ENCODE measurements at regions not wholly inside any gene's neighbourhood (a gene's known extent, or its start where the extent isn't known, plus 50 kb on each side); places are given as distances from the start of the nearest gene placed in this dataset.

DNA sequence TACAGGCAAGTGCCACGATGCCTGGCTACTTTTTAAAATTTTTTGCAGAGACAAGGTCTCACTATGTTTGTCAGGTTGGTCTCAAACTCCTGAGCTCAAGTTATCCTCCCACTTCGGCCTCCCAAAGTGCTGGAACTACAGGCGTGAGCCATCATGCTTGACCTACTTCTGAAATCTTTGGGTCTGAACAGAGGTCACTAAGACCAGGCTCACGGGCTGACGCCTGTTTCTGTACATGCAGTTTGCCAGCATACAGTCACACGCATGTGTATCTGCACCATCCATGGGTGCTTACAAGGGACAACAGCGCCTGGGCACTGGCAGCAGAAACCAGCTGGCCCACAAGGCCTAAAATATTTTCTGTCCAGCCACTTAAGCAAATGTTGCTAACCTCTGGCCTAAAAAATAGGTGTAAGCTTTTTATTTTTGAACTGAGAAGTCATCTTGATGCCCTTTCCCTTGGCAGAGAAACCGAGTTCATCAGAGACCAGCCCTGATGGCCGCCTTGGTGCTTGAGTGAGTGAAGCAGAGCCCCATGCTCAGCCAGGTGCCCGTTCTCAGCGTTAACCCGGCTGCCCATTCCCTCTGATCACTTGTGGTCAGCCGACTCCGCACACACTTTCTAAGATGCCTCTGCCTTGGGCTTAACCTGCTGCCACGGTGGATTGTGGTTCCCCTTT lies 425.2 kb downstream of the OCA2 start:
- Histone ChIP-seq H3K27ac (ENCODE audit: insufficient read depth, low read length) (no peak overlapping the region), H3K4me2 (ENCODE audit: extremely low read depth, insufficient read depth, low read length) (no peak overlapping the region), H3K79me2 (ENCODE audit: control insufficient read depth, insufficient read depth, low read length) (no peaks in the 10 kb centered on the region), H3K36me3 (ENCODE audit: control insufficient read depth, insufficient read depth, low read length) (no peaks in the 10 kb centered on the region), H4K20me1 (ENCODE audit: control insufficient read depth, extremely low read depth, insufficient read depth, low read length) (no peaks in the 10 kb centered on the region), H3K27me3 (ENCODE audit: control insufficient read depth, insufficient read depth, low read length) (no peaks in the 10 kb centered on the region), H3K9me3 (ENCODE audit: control insufficient read depth, insufficient read depth, low read depth, low read length) (no peaks in the 10 kb centered on the region), H2AFZ (ENCODE audit: low read length) (no peak overlapping the region), H3K4me3 (replicated peaks in 1 of 4; ENCODE audit: control extremely low read depth in 1 of 4, insufficient read depth in 1 of 4, low read depth in 3 of 4, low read length in 4 of 4) (no peak overlapping the region), H3K4me1 (ENCODE audit: control insufficient read depth, extremely low read depth, insufficient read depth, low read length) (no peaks in the 10 kb centered on the region), H3K9ac (ENCODE audit: insufficient read depth, low read length) (no peak overlapping the region)
- TF ChIP-seq, protein P1, sequence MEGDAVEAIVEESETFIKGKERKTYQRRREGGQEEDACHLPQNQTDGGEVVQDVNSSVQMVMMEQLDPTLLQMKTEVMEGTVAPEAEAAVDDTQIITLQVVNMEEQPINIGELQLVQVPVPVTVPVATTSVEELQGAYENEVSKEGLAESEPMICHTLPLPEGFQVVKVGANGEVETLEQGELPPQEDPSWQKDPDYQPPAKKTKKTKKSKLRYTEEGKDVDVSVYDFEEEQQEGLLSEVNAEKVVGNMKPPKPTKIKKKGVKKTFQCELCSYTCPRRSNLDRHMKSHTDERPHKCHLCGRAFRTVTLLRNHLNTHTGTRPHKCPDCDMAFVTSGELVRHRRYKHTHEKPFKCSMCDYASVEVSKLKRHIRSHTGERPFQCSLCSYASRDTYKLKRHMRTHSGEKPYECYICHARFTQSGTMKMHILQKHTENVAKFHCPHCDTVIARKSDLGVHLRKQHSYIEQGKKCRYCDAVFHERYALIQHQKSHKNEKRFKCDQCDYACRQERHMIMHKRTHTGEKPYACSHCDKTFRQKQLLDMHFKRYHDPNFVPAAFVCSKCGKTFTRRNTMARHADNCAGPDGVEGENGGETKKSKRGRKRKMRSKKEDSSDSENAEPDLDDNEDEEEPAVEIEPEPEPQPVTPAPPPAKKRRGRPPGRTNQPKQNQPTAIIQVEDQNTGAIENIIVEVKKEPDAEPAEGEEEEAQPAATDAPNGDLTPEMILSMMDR (conservative IDR thresholded peaks at IDR 0.05 in 1 of 2, IDR thresholded peaks at IDR 0.05 in 1 of 2; ENCODE audit: low read depth in 1 of 2, low read length in 2 of 2) = no peak
- no peak for TF ChIP-seq EZH2 (IDR thresholded peaks at IDR 0.05; ENCODE audit: low read length, missing control alignments)
- no peak for DNase-seq (ENCODE audit: low read depth in 2 of 2)

DNA sequence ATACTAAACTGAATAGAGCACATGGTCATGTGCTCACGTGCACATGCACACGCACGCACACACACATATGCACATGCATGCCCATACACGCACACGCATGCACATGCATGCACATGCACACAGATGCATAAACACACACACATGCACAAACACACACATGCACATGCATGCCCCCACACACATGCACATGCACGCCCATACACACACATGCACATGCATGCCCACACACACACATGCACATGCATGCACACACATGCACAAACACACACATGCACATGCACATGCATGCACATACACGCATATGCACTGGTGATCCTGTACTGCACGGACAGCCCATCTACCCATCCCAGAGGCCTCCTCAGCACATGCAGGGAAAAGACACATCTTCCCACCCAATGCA lies 426.6 kb downstream of the OCA2 start:
- Histone ChIP-seq H3K4me2 (ENCODE audit: extremely low read depth, insufficient read depth, low read length) (no peak overlapping the region), H4K20me1 (ENCODE audit: control insufficient read depth, extremely low read depth, insufficient read depth, low read length) (no peaks in the 10 kb centered on the region), H3K27me3 (ENCODE audit: control insufficient read depth, insufficient read depth, low read length) (no peaks in the 10 kb centered on the region), H3K4me3 (replicated peaks in 1 of 4; ENCODE audit: control extremely low read depth in 1 of 4, insufficient read depth in 1 of 4, low read depth in 3 of 4, low read length in 4 of 4) (no peak overlapping the region), H3K27ac (ENCODE audit: insufficient read depth, low read length) (no peak overlapping the region), H3K9me3 (ENCODE audit: control insufficient read depth, insufficient read depth, low read depth, low read length) (no peaks in the 10 kb centered on the region), H3K9ac (ENCODE audit: insufficient read depth, low read length) (no peak overlapping the region), H3K79me2 (ENCODE audit: control insufficient read depth, insufficient read depth, low read length) (no peaks in the 10 kb centered on the region), H3K4me1 (ENCODE audit: control insufficient read depth, extremely low read depth, insufficient read depth, low read length) (no peaks in the 10 kb centered on the region), H2AFZ (ENCODE audit: low read length) (no peak overlapping the region), H3K36me3 (ENCODE audit: control insufficient read depth, insufficient read depth, low read length) (no peaks in the 10 kb centered on the region)
- no peak for TF ChIP-seq EZH2 (IDR thresholded peaks at IDR 0.05; ENCODE audit: low read length, missing control alignments)
- no peak for DNase-seq (ENCODE audit: low read depth in 2 of 2)

DNA sequence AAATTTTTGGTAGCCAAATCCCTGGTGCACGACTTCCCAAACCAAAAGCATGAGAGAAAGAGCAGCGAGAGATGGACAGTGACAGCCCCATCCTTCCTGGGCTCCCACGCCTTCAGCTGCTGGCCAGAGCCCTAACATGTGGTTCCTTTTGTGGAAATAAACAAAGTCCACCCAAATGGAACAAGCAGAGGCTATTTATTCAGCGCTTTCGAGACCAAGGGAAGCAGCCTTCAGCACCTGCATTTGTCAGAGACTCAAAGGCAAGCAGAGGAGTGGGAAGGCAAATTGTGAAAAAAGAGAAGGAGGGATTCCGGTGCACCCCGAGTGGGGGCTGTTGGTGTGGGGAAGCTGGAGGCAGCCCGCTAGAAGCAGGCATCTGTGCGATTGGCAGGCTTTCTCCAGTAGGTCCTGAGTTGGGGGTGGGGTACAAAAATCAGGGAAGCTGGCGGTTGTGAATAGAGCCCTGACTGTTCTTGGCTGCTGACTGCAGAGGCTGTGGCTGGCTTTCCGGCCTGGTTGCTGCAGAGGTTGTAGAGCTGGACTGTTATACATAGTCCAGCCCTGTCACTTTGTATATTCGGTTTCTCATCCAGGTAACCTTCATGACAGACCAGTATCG lies 427.2 kb downstream of the OCA2 start:
- Histone ChIP-seq H3K4me1 (ENCODE audit: control insufficient read depth, extremely low read depth, insufficient read depth, low read length) (no peaks in the 10 kb centered on the region), H4K20me1 (ENCODE audit: control insufficient read depth, extremely low read depth, insufficient read depth, low read length) (no peaks in the 10 kb centered on the region), H3K36me3 (ENCODE audit: control insufficient read depth, insufficient read depth, low read length) (no peaks in the 10 kb centered on the region), H3K79me2 (ENCODE audit: control insufficient read depth, insufficient read depth, low read length) (no peaks in the 10 kb centered on the region), H3K27ac (ENCODE audit: insufficient read depth, low read length) (no peak overlapping the region), H2AFZ (ENCODE audit: low read length) (no peak overlapping the region), H3K9me3 (ENCODE audit: control insufficient read depth, insufficient read depth, low read depth, low read length) (no peaks in the 10 kb centered on the region), H3K4me2 (ENCODE audit: extremely low read depth, insufficient read depth, low read length) (no peak overlapping the region), H3K27me3 (ENCODE audit: control insufficient read depth, insufficient read depth, low read length) (no peaks in the 10 kb centered on the region), H3K4me3 (replicated peaks in 1 of 4; ENCODE audit: control extremely low read depth in 1 of 4, insufficient read depth in 1 of 4, low read depth in 3 of 4, low read length in 4 of 4) (no peak overlapping the region), H3K9ac (ENCODE audit: insufficient read depth, low read length) (no peak overlapping the region)
- DNase-seq (ENCODE audit: low read depth in 2 of 2) = no peak
- TF ChIP-seq, protein P1 (conservative IDR thresholded peaks at IDR 0.05 in 1 of 2, IDR thresholded peaks at IDR 0.05 in 1 of 2; ENCODE audit: low read depth in 1 of 2, low read length in 2 of 2) = no peak

Data from fibroblast of lung (primary cell).